Mucosa of descending colon (tissue), 3 donors: ENCODE measurements at regions not wholly inside any gene's neighbourhood (a gene's known extent, or its start where the extent isn't known, plus 50 kb on each side); places are given as distances from the start of the nearest gene placed in this dataset.

Experiments used
- ATAC-seq: fragments of 200-7000 bp; cut with Tn5 transposase; one replicate; pipeline ENCODE4 v1.9.1; 2020; ENCODE audit warnings: mild to moderate bottlenecking, moderate library complexity
- DNase-seq, 3 donors: peaks; one replicate each; pipeline ENCODE4 v3.0.0-alpha.2; 2020
- H3K36me3 ChIP-seq: fragments of 200-600 bp; one replicate; pipeline ENCODE4 v1.8.0; 2021; ENCODE audit warnings: low read depth, mild to moderate bottlenecking
- H3K4me1 ChIP-seq: fragments of 200-600 bp; one replicate; pipeline ENCODE4 v1.8.0; 2021; ENCODE audit warnings: low read depth, mild to moderate bottlenecking
- H3K4me3 ChIP-seq: fragments of 200-600 bp; one replicate; pipeline ENCODE4 v1.8.0; 2021; ENCODE audit warnings: mild to moderate bottlenecking
- H3K9me3 ChIP-seq: fragments of 200-600 bp; one replicate; pipeline ENCODE4 v1.8.0; 2021; ENCODE audit warnings: mild to moderate bottlenecking
- CTCF ChIP-seq: fragments of 200-600 bp; IDR thresholded peaks from one replicate; pipeline ENCODE4 v1.8.0; 2022; ENCODE audit warnings: antibody characterized with exemption, mild to moderate bottlenecking
- intact Hi-C, 2 donors: fragments of 100-400 bp; cut with DNase I in 1 of 2; cut with micrococcal nuclease in 1 of 2; formaldehyde crosslinking; loops; one replicate each; pipeline versions ENCODE4 v1.11.0 to v1.11.1; 2022; cut with DNase I, micrococcal nuclease
- donor health status: DM: no; HTN: no; CAD: no; lungs with moderate emphysema.
- donor health status: DM: no; HTN: no; CAD: no.
- donor health status: DM: no; HTN: yes; CAD: no.

GRCh38 chr15:70279096-70279495, 181.4 kb upstream of the TLE3 start:
- Histone ChIP-seq H3K36me3 (no peaks in the 10 kb centered on the region), H3K9me3 (no peaks in the 10 kb centered on the region), H3K4me3 (no peak overlapping the region), H3K4me1 (no peaks in the 10 kb centered on the region)
- TF ChIP-seq CTCF = no peak
- no peak for DNase-seq
- intact Hi-C loops = no loop called here
- no peak for ATAC-seq

- no peaks in the 10 kb centered on the region for H3K36me3 ChIP-seq
- DNase-seq = peak in 1 of 3 donors; percentile 8
- no peak for ATAC-seq
- H3K4me3 ChIP-seq = no peak overlapping the region
- no peak for TF ChIP-seq CTCF
- intact Hi-C loops = no loop called here
- H3K9me3 ChIP-seq = no peaks in the 10 kb centered on the region
- H3K4me1 ChIP-seq = no peaks in the 10 kb centered on the region
Measured at GRCh38 chr15:70278644-70279043, 180.9 kb upstream of the TLE3 start.

- no peaks in the 10 kb centered on the region for H3K9me3 ChIP-seq
- DNase-seq (no peak), ATAC-seq (no peak)
- H3K4me1 ChIP-seq = no peaks in the 10 kb centered on the region
- intact Hi-C loops = no loop called here
- no peaks in the 10 kb centered on the region for H3K36me3 ChIP-seq
- no peak overlapping the region for H3K4me3 ChIP-seq
- TF ChIP-seq CTCF = no peak
Measured at GRCh38 chr15:70277556-70277955, 179.8 kb upstream of the TLE3 start.

GRCh38 chr15:70276401-70276800, 178.7 kb upstream of the TLE3 start:
- H3K36me3 ChIP-seq = no peaks in the 10 kb centered on the region
- intact Hi-C loops = no loop called here

GRCh38 chr15:70275461-70276138, 177.9 kb upstream of the TLE3 start:
- DNase-seq (no peak), ATAC-seq (no peak)
- Histone ChIP-seq H3K9me3 (no peaks in the 10 kb centered on the region), H3K4me3 (no peak overlapping the region), H3K4me1 (no peaks in the 10 kb centered on the region), H3K36me3 (no peaks in the 10 kb centered on the region)
- intact Hi-C loops = no loop called here
- TF ChIP-seq CTCF = no peak

More at GRCh38 chr15:70276401-70276800, 178.7 kb upstream of the TLE3 start:
- TF ChIP-seq CTCF = no peak
- Histone ChIP-seq H3K9me3 (no peaks in the 10 kb centered on the region), H3K4me1 (no peaks in the 10 kb centered on the region), H3K4me3 (no peak overlapping the region)
- DNase-seq (no peak), ATAC-seq (no peak)

- no peaks in the 10 kb centered on the region for H3K36me3 ChIP-seq
- no peaks in the 10 kb centered on the region for H3K4me1 ChIP-seq
- no peak for DNase-seq
- TF ChIP-seq CTCF = no peak
- no peaks in the 10 kb centered on the region for H3K9me3 ChIP-seq
- ATAC-seq = no peak
- H3K4me3 ChIP-seq = no peak overlapping the region
- intact Hi-C loops = no loop called here
Measured at GRCh38 chr15:70274908-70275307, 177.2 kb upstream of the TLE3 start.
